SK-N-SH treated with all-trans-retinoic acid at 6 μM for 48 hours (cell line): ENCODE measurements at regions not wholly inside any gene's neighbourhood (a gene's known extent, or its start where the extent isn't known, plus 50 kb on each side); places are given as distances from the start of the nearest gene placed in this dataset.
A peak's percentile ranks its signal among the peaks of the same experiment; 100 is the strongest.

ENCODE experiments used
- ATAC-seq: fragments of 200-7000 bp; cut with Tn5 transposase; 3 replicates; pipeline ENCODE4 v1.9.1; 2020; ENCODE audit warnings: mild to moderate bottlenecking, moderate library complexity
- ARNTL ChIP-seq: fragments of 450-650 bp; formaldehyde crosslinking; IDR thresholded peaks from 2 replicates; pipeline ENCODE4 v1.5.0; 2020; ENCODE audit warnings: low read depth, mild to moderate bottlenecking, moderate library complexity, borderline replicate concordance
- BACH2 ChIP-seq: fragments of 250-450 bp; sonication (Bioruptor Pico); IDR thresholded peaks from 2 replicates; pipeline ENCODE4 v1.9.0; 2021; ENCODE audit warnings: mild to moderate bottlenecking, borderline replicate concordance
- GLIS3 ChIP-seq: fragments of 250-450 bp; sonication (Bioruptor Pico); IDR thresholded peaks from 2 replicates; pipeline ENCODE4 v1.5.0; 2020; ENCODE audit warnings: mild to moderate bottlenecking, moderate library complexity
- ISL1 ChIP-seq: fragments of 250-450 bp; sonication (Bioruptor Pico); IDR thresholded peaks from 2 replicates; pipeline ENCODE4 v2.1.2; 2022; ENCODE audit warnings: mild to moderate bottlenecking, moderate library complexity
- OSR1 ChIP-seq: fragments of 250-450 bp; sonication (Bioruptor Pico); IDR thresholded peaks from 2 replicates; pipeline ENCODE4 v1.8.0; 2022; ENCODE audit warnings: moderate library complexity, mild to moderate bottlenecking, inconsistent platforms
- PPARA ChIP-seq: fragments of 250-450 bp; sonication (Bioruptor Pico); IDR thresholded peaks from 2 replicates; pipeline ENCODE4 v1.5.0; 2020; ENCODE audit warnings: mild to moderate bottlenecking, borderline replicate concordance
- RARB ChIP-seq: fragments of 250-450 bp; sonication (Bioruptor Pico); IDR thresholded peaks from 2 replicates; pipeline ENCODE4 v1.8.0; 2021; ENCODE audit warnings: mild to moderate bottlenecking, moderate library complexity
- SNAI2 ChIP-seq: fragments of 250-450 bp; sonication (Bioruptor Pico); IDR thresholded peaks from 2 replicates; pipeline ENCODE4 v1.5.0; 2020; ENCODE audit warnings: mild to moderate bottlenecking, moderate library complexity
- TCF4 ChIP-seq: fragments of 250-450 bp; sonication (Bioruptor Pico); IDR thresholded peaks from 2 replicates; pipeline ENCODE4 v1.8.0; 2021; ENCODE audit warnings: mild to moderate bottlenecking, moderate library complexity, borderline replicate concordance
- TOX ChIP-seq: fragments of 250-450 bp; sonication (Bioruptor Pico); IDR thresholded peaks from 2 replicates; pipeline ENCODE4 v1.8.0; 2021; ENCODE audit warnings: mild to moderate bottlenecking, moderate library complexity, borderline replicate concordance
- ZC3H10 ChIP-seq: fragments of 250-450 bp; sonication (Bioruptor Pico); IDR thresholded peaks from 2 replicates; pipeline ENCODE4 v1.5.1; 2021; ENCODE audit warnings: mild to moderate bottlenecking, moderate library complexity
- ZFP3 ChIP-seq: fragments of 250-450 bp; sonication (Bioruptor Pico); IDR thresholded peaks from 2 replicates; pipeline ENCODE4 v1.5.0; 2020; ENCODE audit warnings: mild to moderate bottlenecking, moderate library complexity
- ZFP30 ChIP-seq: fragments of 450-650 bp; formaldehyde crosslinking; IDR thresholded peaks from 2 replicates; pipeline ENCODE4 v1.5.0; 2022; ENCODE audit warnings: mild to moderate bottlenecking, moderate library complexity
- ZNF565 ChIP-seq: fragments of 450-650 bp; formaldehyde crosslinking; conservative IDR thresholded peaks from 2 replicates; pipeline ENCODE4 v1.5.0; 2020; ENCODE audit warnings: low read depth, mild to moderate bottlenecking, moderate library complexity
- ZNF70 ChIP-seq: fragments of 450-650 bp; formaldehyde crosslinking; IDR thresholded peaks from 2 replicates; pipeline ENCODE4 v1.5.0; 2020; ENCODE audit warnings: mild to moderate bottlenecking, moderate library complexity
- ZNF8 ChIP-seq: fragments of 450-650 bp; formaldehyde crosslinking; IDR thresholded peaks from 2 replicates; pipeline ENCODE4 v1.5.0; 2020; ENCODE audit warnings: mild to moderate bottlenecking, moderate library complexity
- TF ChIP-seq, protein P1 (sequence below): fragments of 250-450 bp; sonication (Bioruptor Pico); IDR thresholded peaks from 2 replicates; pipeline ENCODE4 v1.5.1; 2021; ENCODE audit warnings: mild to moderate bottlenecking, moderate library complexity
- TF ChIP-seq, protein P2 (sequence below): fragments of 250-450 bp; sonication (Bioruptor Pico); IDR thresholded peaks from 2 replicates; pipeline ENCODE4 v1.8.0; 2020; ENCODE audit warnings: mild to moderate bottlenecking, moderate library complexity, borderline replicate concordance
- TF ChIP-seq, protein P3 (sequence below): fragments of 250-450 bp; sonication (Bioruptor Pico); IDR thresholded peaks from 2 replicates; pipeline ENCODE4 v1.5.0; 2020; ENCODE audit warnings: mild to moderate bottlenecking, moderate library complexity
- TF ChIP-seq, protein P4 (sequence below): fragments of 250-450 bp; sonication (Bioruptor Pico); IDR thresholded peaks from 2 replicates; pipeline ENCODE4 v1.5.1; 2020; ENCODE audit warnings: low read depth, mild to moderate bottlenecking, moderate library complexity
- TF ChIP-seq, protein P5 (sequence below): fragments of 250-450 bp; sonication (Bioruptor Pico); IDR thresholded peaks from 2 replicates; pipeline ENCODE4 v1.8.0; 2021; ENCODE audit warnings: low read depth, mild to moderate bottlenecking, moderate library complexity, borderline replicate concordance

DNA sequence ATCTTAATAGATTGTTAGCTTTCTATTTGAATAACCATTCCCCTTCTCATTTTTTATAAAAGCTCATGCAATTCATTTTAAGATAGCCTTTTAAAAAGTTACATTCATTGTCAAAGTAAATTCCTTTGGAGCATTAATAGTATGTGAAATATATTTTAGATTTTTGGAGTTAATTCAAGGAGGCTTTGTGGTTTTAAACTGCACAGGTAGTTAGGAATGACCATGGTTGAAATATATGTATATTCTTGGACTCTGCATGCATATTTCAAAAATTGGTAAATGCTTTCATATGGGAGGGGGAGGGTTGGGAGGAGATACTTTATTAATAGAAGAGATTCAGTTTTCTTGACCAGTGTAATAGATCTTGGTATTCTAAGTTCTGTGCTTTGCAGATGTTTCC is 244.4 kb upstream of the C2CD4B start:
- peak; percentile 22; the same call in 2 of the 3 replicates for ATAC-seq
- no peak for TF ChIP-seq RARB (CRISPR knock-in tag)
- TF ChIP-seq SNAI2 (CRISPR knock-in tag) = no peak
- TF ChIP-seq ZC3H10 (CRISPR knock-in tag) = no peak
- TF ChIP-seq, protein P1, sequence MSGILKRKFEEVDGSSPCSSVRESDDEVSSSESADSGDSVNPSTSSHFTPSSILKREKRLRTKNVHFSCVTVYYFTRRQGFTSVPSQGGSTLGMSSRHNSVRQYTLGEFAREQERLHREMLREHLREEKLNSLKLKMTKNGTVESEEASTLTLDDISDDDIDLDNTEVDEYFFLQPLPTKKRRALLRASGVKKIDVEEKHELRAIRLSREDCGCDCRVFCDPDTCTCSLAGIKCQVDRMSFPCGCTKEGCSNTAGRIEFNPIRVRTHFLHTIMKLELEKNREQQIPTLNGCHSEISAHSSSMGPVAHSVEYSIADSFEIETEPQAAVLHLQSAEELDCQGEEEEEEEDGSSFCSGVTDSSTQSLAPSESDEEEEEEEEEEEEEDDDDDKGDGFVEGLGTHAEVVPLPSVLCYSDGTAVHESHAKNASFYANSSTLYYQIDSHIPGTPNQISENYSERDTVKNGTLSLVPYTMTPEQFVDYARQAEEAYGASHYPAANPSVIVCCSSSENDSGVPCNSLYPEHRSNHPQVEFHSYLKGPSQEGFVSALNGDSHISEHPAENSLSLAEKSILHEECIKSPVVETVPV = no peak
- TF ChIP-seq BACH2 = no peak
- no peak for TF ChIP-seq ZFP30 (CRISPR knock-in tag)
- TF ChIP-seq PPARA (CRISPR knock-in tag) = no peak
- no peak for TF ChIP-seq ISL1 (CRISPR knock-in tag)
- TF ChIP-seq TOX = no peak
- TF ChIP-seq, protein P2, sequence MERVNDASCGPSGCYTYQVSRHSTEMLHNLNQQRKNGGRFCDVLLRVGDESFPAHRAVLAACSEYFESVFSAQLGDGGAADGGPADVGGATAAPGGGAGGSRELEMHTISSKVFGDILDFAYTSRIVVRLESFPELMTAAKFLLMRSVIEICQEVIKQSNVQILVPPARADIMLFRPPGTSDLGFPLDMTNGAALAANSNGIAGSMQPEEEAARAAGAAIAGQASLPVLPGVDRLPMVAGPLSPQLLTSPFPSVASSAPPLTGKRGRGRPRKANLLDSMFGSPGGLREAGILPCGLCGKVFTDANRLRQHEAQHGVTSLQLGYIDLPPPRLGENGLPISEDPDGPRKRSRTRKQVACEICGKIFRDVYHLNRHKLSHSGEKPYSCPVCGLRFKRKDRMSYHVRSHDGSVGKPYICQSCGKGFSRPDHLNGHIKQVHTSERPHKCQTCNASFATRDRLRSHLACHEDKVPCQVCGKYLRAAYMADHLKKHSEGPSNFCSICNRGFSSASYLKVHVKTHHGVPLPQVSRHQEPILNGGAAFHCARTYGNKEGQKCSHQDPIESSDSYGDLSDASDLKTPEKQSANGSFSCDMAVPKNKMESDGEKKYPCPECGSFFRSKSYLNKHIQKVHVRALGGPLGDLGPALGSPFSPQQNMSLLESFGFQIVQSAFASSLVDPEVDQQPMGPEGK (CRISPR knock-in tag) = no peak
- TF ChIP-seq, protein P3, sequence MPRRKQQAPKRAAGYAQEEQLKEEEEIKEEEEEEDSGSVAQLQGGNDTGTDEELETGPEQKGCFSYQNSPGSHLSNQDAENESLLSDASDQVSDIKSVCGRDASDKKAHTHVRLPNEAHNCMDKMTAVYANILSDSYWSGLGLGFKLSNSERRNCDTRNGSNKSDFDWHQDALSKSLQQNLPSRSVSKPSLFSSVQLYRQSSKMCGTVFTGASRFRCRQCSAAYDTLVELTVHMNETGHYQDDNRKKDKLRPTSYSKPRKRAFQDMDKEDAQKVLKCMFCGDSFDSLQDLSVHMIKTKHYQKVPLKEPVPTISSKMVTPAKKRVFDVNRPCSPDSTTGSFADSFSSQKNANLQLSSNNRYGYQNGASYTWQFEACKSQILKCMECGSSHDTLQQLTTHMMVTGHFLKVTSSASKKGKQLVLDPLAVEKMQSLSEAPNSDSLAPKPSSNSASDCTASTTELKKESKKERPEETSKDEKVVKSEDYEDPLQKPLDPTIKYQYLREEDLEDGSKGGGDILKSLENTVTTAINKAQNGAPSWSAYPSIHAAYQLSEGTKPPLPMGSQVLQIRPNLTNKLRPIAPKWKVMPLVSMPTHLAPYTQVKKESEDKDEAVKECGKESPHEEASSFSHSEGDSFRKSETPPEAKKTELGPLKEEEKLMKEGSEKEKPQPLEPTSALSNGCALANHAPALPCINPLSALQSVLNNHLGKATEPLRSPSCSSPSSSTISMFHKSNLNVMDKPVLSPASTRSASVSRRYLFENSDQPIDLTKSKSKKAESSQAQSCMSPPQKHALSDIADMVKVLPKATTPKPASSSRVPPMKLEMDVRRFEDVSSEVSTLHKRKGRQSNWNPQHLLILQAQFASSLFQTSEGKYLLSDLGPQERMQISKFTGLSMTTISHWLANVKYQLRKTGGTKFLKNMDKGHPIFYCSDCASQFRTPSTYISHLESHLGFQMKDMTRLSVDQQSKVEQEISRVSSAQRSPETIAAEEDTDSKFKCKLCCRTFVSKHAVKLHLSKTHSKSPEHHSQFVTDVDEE (CRISPR knock-in tag) = no peak
- TF ChIP-seq, protein P4, sequence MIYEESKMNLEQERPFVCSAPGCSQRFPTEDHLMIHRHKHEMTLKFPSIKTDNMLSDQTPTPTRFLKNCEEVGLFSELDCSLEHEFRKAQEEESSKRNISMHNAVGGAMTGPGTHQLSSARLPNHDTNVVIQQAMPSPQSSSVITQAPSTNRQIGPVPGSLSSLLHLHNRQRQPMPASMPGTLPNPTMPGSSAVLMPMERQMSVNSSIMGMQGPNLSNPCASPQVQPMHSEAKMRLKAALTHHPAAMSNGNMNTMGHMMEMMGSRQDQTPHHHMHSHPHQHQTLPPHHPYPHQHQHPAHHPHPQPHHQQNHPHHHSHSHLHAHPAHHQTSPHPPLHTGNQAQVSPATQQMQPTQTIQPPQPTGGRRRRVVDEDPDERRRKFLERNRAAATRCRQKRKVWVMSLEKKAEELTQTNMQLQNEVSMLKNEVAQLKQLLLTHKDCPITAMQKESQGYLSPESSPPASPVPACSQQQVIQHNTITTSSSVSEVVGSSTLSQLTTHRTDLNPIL (CRISPR knock-in tag) = no peak

DNA sequence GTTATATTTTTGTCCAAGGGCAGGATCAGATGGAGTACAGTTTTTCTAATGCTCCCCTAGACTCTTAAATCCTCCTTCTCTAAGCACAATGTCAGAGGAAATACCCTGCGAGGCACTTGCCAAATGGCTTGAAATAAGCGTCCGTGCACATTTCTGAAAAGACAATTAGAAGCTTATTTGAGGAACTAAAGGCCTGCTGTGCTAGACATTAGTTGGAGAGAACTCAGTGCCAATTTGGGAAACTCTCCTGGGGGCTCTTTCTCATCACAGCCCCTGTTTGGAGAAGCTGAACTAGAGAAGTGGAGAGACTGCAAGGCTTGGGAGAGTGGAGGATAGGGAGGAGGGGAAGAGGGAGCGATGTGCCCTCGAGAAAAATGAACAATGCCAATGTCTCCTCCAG is 247.6 kb upstream of the C2CD4B start:
- TF ChIP-seq TCF4 (no peak), OSR1 (CRISPR knock-in tag) (no peak), ZFP30 (CRISPR knock-in tag) (no peak), ISL1 (CRISPR knock-in tag) (no peak), ZNF70 (CRISPR knock-in tag) (no peak), ARNTL (CRISPR knock-in tag) (no peak), ZNF565 (CRISPR knock-in tag) (no peak), ZNF8 (CRISPR knock-in tag) (no peak), ZC3H10 (CRISPR knock-in tag) (no peak), GLIS3 (CRISPR knock-in tag) (no peak), SNAI2 (CRISPR knock-in tag) (no peak), PPARA (CRISPR knock-in tag) (no peak), ZFP3 (no peak)
- TF ChIP-seq, protein P5, sequence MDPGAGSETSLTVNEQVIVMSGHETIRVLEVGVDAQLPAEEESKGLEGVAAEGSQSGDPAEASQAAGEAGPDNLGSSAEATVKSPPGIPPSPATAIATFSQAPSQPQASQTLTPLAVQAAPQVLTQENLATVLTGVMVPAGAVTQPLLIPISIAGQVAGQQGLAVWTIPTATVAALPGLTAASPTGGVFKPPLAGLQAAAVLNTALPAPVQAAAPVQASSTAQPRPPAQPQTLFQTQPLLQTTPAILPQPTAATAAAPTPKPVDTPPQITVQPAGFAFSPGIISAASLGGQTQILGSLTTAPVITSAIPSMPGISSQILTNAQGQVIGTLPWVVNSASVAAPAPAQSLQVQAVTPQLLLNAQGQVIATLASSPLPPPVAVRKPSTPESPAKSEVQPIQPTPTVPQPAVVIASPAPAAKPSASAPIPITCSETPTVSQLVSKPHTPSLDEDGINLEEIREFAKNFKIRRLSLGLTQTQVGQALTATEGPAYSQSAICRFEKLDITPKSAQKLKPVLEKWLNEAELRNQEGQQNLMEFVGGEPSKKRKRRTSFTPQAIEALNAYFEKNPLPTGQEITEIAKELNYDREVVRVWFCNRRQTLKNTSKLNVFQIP = no peak
- TF ChIP-seq, protein P2 (CRISPR knock-in tag) = no peak
- TF ChIP-seq, protein P3 (CRISPR knock-in tag) = no peak
- TF ChIP-seq, protein P4 (CRISPR knock-in tag) = no peak
- no peak; the same call in 2 of the 3 replicates for ATAC-seq
